Lung (tissue), 11 donors: ENCODE measurements at regions not wholly inside any gene's neighbourhood (a gene's known extent, or its start where the extent isn't known, plus 50 kb on each side); places are given as distances from the start of the nearest gene placed in this dataset.

ENCODE experiments used
- ATAC-seq: fragments of 200-7000 bp; cut with Tn5 transposase; one replicate; pipeline ENCODE4 v1.9.1; 2020; ENCODE audit warnings: moderate number of reproducible peaks; ENCODE audit not compliant: insufficient read depth, low FRiP score
- DNase-seq, 3 donors: peaks; one replicate each; pipeline ENCODE4 v3.0.0-alpha.2; 2013 to 2017
- H3K27ac ChIP-seq, 2 donors: one replicate each; pipeline ENCODE4 v1.5.1; 2013; ENCODE audit warnings: mild to moderate bottlenecking in 2 of 2, moderate library complexity in 2 of 2, control low read depth in 1 of 2, inconsistent platforms in 1 of 2, low read depth in 1 of 2, low read length in 1 of 2
- H3K27me3 ChIP-seq, 3 donors: one replicate each; pipeline ENCODE4 v1.5.1; 2013; ENCODE audit warnings: low read length in 2 of 3; ENCODE audit not compliant: control insufficient read depth in 3 of 3, insufficient read depth in 3 of 3
- H3K36me3 ChIP-seq, 4 donors: one replicate each; pipeline ENCODE4 v1.5.1; 2013; ENCODE audit warnings: low read length in 4 of 4, mild to moderate bottlenecking in 1 of 4, moderate library complexity in 1 of 4; ENCODE audit not compliant: control insufficient read depth in 4 of 4, insufficient read depth in 4 of 4
- H3K4me1 ChIP-seq, 5 donors: one replicate each; pipeline ENCODE4 v1.5.1; 2013; ENCODE audit warnings: low read length in 5 of 5, mild to moderate bottlenecking in 2 of 5, moderate library complexity in 1 of 5; ENCODE audit not compliant: control insufficient read depth in 5 of 5, insufficient read depth in 5 of 5
- H3K4me3 ChIP-seq: one replicate; pipeline ENCODE4 v1.5.1; 2013; ENCODE audit warnings: mild to moderate bottlenecking, control low read depth, moderate library complexity
- H3K9ac ChIP-seq, 2 donors: one replicate each; pipeline ENCODE4 v1.5.1; 2013; ENCODE audit warnings: low read length in 2 of 2, control low read depth in 1 of 2; ENCODE audit not compliant: insufficient read depth in 1 of 2
- H3K9me3 ChIP-seq, 4 donors: one replicate each; pipeline ENCODE4 v1.5.1; 2013; ENCODE audit warnings: low read length in 3 of 4, mild to moderate bottlenecking in 1 of 4, moderate library complexity in 1 of 4; ENCODE audit not compliant: control insufficient read depth in 4 of 4, insufficient read depth in 3 of 4
- CTCF ChIP-seq: IDR thresholded peaks from 2 replicates; pipeline ENCODE4 v1.5.1; 2012; ENCODE audit warnings: mild to moderate bottlenecking; ENCODE audit errors: control extremely low read depth, extremely low read depth
- WGBS, 2 donors: extraction: QIAGEN DNeasy Blood & Tissue Kit; methylation state at CpG; one replicate each; pipeline ENCODE4 v1.1.7; 2013; 5-methylcytosine and 5-hydroxymethylcytosine counted together
- donor health status: control.
- donor health status: control.
- donor health status: Bipolar disorder and iron deficiency.
- donor health status: healthy.
- donor health status: DM: yes; HTN: yes; CAD: no.

- no peak for TF ChIP-seq CTCF
- 79 to 83% methylated on average over 9 of the region's 9 CpGs for WGBS, 2 donors
- H3K36me3 ChIP-seq, result no peaks in the 10 kb centered on the region
- no peak for ATAC-seq
- no peaks in the 10 kb centered on the region for H3K4me1 ChIP-seq
- no peaks in the 10 kb centered on the region for H3K27me3 ChIP-seq
- H3K4me3 ChIP-seq, result no peak overlapping the region
- H3K9me3 ChIP-seq, result no peaks in the 10 kb centered on the region
- DNase-seq, result no peak
- H3K9ac ChIP-seq, result no peak overlapping the region
- H3K27ac ChIP-seq, result no peak overlapping the region
These were observed 127.2 kb downstream of the ZNF281 start for GRCh38 chr1:200282497-200283122.

- 85% methylated on average over 8 of the region's 8 CpGs for WGBS, 2 donors
- Histone ChIP-seq H3K9ac (no peak overlapping the region), H3K4me3 (no peak overlapping the region), H3K27me3 (no peaks in the 10 kb centered on the region), H3K9me3 (no peaks in the 10 kb centered on the region), H3K36me3 (no peaks in the 10 kb centered on the region), H3K4me1 (no peaks in the 10 kb centered on the region), H3K27ac (no peak overlapping the region)
- no peak for ATAC-seq
- no peak for DNase-seq
- no peak for TF ChIP-seq CTCF
These were observed 128.5 kb downstream of the ZNF281 start for GRCh38 chr1:200281201-200281835.

GRCh38 chr1:200279810-200280411 lies 129.9 kb downstream of the ZNF281 start:
- H3K9ac ChIP-seq, result no peak overlapping the region
- H3K9me3 ChIP-seq, result no peaks in the 10 kb centered on the region
- H3K4me1 ChIP-seq, result no peaks in the 10 kb centered on the region
- peak; percentile 79 for ATAC-seq
- 44 to 75% methylated on average over 4 of the region's 4 CpGs for WGBS, 2 donors
- DNase-seq, result peak in 1 of 3 donors; percentile 29
- no peak overlapping the region for H3K27ac ChIP-seq
- no peak overlapping the region for H3K4me3 ChIP-seq
- peak; percentile 53 for TF ChIP-seq CTCF
- no peaks in the 10 kb centered on the region for H3K27me3 ChIP-seq
- no peaks in the 10 kb centered on the region for H3K36me3 ChIP-seq
